NCI-H2107 treated with DMSO at 0.1 percent for 48 hours (cell line): ENCODE measurements at regions not wholly inside any gene's neighbourhood (a gene's known extent, or its start where the extent isn't known, plus 50 kb on each side); places are given as distances from the start of the nearest gene placed in this dataset.

Experiments used
- DNase-seq: peaks from one replicate; lab custom pipeline; 2025; ENCODE audit not compliant: unreplicated experiment; lab: John Stamatoyannopoulos, UW

DNA sequence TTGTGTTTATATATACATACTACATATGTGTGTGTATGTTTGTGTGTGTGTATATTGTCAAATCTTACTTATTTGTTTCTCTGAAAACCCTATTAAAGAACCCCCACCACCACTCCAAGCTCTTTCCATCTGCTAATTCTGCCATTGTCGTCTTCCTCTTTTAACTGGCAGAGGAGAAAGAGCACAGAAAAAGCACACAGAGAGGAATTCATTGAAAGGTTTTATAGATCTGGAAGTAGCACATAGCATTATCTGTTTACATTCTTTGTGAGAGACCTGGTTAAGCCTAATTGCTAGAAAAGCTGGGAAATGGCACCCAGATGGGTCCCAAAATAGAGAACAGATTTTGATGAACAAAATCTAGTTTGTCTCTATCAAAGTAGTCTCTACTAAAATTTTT is 800.0 kb upstream of the PIK3C3 start:
- DNase-seq = no peak

- DNase-seq = no peak
These were observed 801.2 kb upstream of the PIK3C3 start for GRCh38 chr18:41153871-41154270.

DNA sequence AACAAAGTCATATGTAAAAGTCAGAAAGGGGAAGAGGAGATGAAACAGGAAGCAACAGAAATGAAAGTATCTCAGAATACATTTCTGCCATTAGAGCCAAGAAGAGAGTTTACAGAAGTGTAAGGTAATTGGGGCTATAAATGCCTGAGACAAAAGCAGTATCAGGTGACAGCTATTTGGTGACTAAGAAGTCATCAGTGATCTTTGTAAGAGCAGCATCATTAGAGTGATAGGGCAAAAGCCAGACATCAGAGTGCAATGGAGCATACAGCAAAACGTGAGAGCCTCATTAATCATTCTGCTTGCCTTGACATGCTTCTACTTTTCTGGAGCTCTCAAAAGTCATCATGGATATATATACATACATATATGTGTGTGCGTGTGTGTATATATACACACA is 804.7 kb upstream of the PIK3C3 start:
- DNase-seq = peak; percentile 70

- DNase-seq = peak; percentile 39
These were observed 808.7 kb upstream of the PIK3C3 start for GRCh38 chr18:41146301-41146700.

DNA sequence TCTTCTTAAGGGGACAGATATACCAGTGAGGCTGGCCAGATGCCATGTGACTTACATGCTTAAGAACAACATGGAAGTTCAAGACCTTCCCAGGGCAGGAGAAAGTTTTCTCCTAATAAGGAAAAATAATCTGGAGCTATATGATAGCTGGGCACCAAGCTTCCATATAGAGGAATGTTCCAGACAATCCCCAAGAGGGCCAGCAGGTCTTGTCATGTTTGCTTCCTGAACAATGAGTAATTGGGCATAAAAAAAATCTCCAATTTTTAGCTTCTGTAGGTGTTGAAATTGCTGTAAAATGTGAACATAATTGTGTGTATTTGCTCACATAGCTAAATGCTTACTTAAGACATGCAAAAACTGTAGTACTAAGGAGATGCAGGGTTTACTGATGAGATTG is 809.5 kb upstream of the PIK3C3 start:
- no peak for DNase-seq

- DNase-seq = no peak
These were observed 810.6 kb upstream of the PIK3C3 start for GRCh38 chr18:41144441-41144840.

DNA sequence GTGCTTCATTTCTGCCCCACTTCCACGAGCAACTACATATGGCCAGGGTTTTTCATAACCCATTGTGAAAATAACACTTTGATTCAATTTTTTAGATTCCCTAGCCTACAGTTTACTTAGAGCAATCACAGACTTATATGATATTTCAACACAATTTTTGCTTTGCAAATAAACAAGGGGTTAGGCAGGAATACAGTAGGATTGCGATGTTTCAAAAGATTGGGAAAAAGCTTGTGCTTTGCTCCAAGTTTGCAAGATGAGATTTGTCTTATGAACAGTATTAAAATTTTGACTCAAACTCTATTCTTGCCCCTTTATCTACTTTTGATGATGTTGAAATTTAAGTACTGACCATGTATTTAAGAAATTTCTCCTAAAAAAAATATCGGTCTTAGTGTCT is 814.5 kb upstream of the PIK3C3 start:
- no peak for DNase-seq

- DNase-seq = no peak
These were observed 819.9 kb upstream of the PIK3C3 start for GRCh38 chr18:41135146-41135545.

DNA sequence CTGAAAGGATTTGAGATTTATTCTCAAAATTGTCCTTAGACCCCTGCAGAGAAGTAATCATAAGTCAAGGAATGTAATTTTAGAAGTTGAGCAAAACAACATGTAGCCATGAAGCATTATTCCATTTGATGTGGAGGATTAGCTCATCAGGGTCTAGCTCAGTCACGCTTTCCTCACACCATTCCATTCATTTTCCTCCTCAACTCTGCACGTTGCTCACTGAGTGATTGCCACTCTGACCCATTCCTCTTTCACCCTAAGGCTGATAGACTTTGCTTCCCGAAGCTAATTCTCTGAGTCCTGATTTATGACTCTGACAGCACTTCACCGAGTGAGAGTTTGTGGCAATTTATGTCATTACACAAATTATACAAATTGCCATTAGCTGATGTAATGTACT is 820.6 kb upstream of the PIK3C3 start:
- no peak for DNase-seq

- DNase-seq = no peak
These were observed 824.0 kb upstream of the PIK3C3 start for GRCh38 chr18:41131050-41131449.

- no peak for DNase-seq
These were observed 826.5 kb upstream of the PIK3C3 start for GRCh38 chr18:41128545-41128944.

DNA sequence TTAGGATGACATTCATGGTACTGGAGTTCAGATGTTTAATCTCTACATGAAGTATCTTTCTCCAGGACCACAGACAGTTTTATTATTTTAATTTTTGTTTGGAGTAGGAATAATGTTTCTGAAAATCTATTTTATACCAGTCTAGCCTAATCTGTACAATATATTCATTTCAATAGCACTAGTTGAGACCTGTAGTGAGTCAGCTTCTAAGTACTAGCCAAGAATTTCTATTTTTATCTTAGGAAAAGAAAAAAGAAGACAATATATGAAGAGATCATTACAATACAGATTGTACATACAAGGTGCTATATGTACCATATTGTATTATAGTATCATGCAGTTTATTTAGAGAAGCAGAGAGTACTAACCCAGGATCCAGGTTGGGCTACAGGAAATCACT is 826.9 kb upstream of the PIK3C3 start:
- DNase-seq = no peak

DNA sequence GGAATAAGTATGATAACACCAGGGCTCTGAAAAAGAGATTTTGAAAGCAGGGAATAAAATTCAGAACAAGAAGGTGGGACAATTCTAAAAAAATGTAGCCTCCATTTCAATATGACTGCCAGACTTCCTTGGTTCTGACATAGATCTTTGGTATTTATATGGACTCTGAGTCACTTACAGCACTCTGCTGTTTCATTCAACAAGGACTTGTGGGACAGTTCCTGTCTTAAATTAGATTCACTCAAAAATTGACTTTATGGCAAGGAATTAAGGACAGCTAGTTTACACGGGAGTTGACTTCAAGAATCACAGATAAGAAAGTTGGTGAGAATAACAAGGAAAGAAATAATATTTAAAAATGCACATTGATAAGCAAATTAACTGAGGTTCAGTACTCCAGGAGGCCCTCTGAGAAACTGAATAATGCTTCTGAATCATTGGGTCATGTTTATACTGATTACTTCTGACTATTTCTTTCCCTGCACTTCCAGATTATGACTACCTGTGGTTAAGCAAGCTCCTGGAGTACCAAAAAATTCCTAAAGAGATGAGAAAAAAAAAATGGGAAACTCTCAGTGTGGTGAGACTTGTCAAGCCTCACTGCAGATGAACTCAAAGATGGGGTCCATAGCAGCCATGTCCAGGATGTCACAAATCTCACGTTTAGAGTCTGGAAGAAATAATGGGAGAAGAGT is 828.3 kb upstream of the PIK3C3 start:
- DNase-seq = no peak

DNA sequence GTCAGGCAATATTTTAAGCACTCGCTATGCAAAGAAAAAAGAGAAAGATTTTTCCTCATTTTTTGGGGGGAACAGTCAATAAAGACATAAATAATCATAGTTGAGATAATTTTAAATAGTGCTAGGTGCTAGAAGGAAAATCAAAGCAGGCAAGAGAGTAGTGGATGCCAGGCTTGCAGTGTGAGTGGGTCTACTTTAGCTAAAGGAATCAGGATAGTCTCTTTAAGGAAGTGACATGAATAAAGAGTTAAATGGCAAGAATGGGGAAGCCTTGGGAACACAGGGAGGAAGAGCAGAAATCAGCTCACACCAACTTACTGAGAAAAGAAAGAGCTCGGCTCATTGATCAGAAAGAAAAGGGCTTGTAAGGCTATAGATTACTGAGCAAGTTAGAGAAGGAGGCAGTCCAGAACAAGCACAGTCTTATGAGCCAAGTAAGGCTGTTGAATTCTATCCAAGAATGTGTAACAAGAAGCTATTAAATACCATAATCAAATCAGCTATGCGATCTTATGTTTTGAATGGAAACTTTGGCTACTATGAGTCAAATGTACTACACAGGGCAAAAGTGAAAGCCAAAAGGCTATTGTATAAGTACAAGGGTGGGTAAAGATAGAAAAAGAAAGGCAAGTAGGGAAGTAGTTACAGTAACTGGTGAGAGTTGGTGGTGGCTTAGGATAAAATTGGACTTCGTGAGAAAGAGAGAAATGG is 833.8 kb upstream of the PIK3C3 start:
- DNase-seq = no peak

DNA sequence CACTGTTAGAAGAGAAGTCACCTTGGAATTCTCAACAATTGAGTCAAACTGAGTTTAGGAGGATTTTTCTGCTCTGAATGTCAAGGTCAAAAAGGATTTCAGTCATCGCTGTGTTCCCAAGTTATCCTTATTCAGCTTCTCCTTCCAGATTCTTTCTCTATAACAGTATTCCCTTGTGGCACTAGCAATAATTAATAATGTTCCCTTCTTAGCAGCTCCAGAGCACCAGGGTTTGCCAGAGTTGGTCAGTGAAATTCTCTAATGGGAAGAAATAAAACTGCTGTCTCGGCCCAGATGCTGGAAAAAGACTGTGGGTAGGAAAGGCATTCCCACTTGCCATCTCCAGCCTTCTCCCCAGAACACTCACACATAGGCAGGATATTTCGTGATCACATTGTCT is 836.0 kb upstream of the PIK3C3 start:
- no peak for DNase-seq

DNA sequence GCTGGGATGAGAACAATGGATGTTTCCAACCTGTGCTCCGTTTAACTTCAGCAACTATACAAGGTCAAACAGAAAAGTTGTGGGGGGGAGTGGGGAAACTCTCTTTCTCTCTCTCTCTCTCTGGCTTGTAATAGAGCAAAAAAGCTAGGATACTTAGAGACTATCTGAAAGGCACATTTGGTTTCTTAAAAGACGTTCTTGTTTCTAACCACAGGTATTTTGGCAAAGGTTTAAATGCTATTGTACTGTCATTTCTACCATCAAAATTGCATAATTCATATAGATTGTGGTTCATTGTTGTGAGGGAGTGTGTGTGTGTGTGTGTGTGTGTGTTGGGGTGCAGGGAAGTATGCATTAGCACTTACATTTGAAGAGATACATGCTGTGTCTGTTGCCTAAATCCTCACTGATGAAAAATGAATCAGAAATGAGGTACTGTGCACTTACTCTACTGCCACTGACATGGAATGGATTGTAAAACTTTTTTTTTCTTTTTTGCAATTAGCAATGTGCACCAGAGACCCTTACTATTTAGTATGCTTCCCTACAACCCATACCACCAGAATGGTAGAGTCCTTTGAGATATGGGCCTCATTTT is 841.0 kb upstream of the PIK3C3 start:
- DNase-seq = no peak

GRCh38 chr18:41099451-41099850 is 855.6 kb upstream of the PIK3C3 start:
- DNase-seq = no peak

- DNase-seq = peak; percentile 95
These were observed 858.5 kb upstream of the PIK3C3 start for GRCh38 chr18:41096504-41096903.

- DNase-seq = no peak
These were observed 878.0 kb upstream of the PIK3C3 start for GRCh38 chr18:41077076-41077475.

- no peak for DNase-seq
These were observed 879.8 kb upstream of the PIK3C3 start for GRCh38 chr18:41075212-41075611.

DNA sequence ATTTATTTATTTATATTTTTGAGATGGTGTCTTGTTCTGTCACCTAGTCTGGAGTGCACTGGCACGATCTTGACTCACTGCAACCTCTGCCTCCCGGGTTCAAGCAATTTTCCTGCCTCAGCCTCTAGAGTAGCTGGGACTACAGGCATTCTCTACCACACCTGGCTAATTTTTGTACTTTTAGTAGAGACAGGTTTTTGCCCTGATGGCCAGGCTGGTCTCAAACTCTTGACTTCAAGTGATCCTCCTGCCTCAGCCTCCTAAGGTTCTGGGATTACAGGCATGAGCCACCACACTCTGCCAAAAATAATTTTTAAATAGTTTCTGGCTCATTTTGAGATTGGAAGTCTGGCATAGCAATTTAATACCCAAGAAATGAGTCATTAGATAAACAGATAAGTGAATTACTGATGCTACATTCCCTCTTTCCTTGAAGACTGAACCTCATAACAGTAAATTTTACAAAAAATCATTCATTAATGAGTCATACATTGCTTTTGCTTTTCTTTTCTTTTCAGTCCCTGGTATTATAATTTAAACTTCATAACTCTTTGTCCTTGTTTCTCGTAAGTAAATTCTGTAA is 881.6 kb upstream of the PIK3C3 start:
- DNase-seq = no peak

DNA sequence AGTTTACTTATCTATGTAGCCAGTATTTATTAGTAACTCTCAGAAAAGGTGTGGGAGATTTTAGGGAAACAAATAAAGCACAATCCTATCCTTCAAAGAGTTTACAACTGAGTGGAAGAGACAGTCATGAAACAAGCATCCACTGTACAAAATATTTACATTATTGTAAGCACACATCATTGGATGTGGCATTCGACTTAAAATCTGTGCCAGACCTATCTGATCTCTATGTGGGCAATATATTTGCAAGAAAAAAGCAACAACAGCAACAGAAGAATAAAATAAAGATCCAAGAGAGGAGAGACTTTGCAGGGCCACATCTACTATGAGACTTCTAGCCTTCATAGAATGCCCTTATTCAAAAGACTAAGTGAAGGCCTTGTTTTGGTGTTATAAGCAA is 882.1 kb upstream of the PIK3C3 start:
- DNase-seq = no peak
